Retina (tissue), 1 donor: ENCODE measurements at regions not wholly inside any gene's neighbourhood (a gene's known extent, or its start where the extent isn't known, plus 50 kb on each side); places are given as distances from the start of the nearest gene placed in this dataset.

Experiments
- DNase-seq: peaks from one replicate; pipeline ENCODE4 v3.0.0-alpha.2; 2016

DNA sequence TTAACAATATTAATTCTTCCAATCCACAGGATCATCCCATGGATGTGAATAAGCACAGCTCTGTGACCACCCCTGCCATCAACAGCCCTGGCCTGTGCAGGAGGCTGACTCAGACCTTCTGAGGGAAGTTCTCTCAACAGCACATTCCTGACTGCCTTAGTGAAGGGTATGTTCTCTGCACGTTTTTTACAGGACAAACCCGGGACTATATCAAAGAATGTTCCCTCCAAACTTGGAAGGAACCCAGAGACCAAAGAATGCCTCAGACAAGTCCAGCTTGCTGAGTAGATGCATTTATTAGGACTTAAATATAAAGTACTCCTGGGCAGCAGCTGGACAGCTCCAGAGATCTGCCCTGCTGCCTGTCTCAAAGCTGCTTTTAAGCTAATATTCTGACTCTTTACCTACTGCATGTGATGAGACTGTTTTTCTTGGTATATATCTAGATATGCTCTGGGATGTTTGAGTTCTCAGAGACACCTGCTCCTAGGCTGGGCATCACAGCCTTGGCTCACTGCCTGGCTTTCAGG lies 1127.8 kb upstream of the PRKX start:
- DNase-seq: no peak

DNA sequence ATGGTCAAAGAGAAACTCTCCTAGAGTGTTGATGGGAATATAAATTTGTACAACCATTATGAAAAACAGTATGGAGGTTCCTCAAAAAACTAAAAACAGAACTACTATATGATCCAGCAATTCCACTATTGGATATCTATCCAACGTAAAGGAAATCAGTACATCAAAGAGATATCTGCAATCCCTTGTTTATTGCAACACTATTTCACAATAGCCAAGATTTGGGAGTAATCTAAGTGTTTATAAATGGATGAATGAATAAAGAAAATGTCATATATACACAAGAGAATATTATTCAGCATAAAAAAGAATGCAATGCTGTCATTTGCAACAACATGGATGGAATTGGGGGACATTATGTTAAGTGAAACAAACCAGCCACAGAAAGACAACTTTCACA lies 1118.1 kb upstream of the PRKX start:
- DNase-seq: no peak

DNA sequence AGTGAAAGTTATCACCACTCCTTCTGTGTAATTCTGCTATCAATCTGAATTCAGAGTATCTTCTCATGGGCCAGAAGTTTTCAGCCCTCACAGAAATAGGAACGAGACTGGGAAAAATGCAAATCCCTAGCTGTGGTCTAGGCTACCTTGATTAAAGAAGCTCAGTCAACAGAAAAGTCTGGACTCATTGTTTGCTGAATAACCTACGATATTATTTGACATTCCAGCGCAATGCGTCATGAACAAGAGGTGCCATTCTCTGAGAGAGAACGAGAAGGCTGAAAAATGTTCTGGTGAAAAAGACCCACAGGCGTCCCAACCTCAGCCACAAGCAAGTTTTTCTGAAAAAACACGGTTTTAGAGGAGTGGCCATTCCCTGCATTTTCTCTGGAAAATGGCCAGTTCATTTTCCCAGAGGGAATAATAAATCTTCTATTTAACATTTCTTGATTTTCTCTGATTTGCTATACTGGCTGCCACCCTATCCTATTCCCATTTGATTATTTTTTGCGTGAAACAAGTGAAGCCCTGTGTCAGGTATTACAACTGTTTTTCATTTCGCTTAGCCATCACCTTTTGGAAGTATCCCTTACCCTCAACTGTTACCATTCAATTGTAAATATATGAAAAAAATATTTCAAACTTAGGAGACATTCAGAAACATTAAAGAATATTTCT lies 1117.6 kb upstream of the PRKX start:
- no peak for DNase-seq

DNA sequence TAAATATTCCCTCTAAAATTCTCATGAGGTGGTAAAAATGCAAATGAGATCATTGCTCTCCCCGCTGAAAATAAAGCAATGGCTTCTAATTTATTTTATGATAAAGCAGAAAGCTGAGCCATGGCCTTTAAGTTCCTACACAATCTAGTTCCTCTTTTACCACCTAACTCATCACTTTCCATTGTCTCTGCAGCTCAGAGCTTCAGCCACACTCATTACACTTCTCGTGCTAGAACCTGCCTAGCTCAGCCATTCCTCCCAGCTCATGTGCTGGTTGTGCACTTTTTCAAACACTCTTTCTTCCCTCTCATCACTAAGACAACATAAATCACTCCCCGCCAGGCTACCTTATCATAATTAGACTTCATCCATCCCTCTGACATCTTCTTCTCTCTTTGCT lies 1112.1 kb upstream of the PRKX start:
- DNase-seq: no peak

DNA sequence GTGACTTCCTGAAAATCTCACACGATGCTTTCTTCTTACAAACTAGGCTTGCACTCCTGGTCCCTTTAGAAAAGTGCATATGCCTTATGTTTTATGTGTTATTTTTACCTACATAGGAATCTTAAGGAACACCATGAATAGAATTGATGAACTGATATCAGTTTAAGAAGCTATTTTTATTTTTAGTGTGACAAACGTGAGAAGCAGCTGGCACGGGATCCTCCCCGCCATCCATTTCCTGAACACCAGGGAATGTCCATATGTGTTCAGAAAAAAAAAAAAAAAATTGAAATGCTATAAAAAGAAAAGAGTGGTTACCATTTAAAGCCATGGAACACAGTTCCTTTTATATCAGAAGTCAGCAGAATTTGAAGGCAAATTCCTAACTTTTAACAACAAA lies 1096.1 kb upstream of the PRKX start:
- DNase-seq: no peak

DNA sequence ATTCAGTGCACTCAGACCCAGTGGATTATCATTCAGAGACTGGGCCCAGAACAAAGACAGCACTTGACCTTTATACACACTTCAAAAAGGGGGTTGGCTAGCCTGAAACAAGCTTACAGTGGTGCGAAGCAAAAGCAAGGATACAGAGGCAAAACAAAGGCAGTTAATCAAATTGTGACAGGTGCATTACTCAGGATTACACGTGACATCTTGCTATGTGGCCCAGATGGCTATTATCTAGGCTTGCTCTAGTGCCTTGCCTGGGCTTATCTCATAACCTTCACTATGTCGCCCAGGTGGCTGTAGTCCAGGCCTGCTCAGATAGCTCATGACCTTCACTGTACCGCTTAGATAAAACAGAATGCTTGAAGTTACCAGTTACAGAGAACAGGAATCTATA lies 1092.1 kb upstream of the PRKX start:
- no peak for DNase-seq

DNA sequence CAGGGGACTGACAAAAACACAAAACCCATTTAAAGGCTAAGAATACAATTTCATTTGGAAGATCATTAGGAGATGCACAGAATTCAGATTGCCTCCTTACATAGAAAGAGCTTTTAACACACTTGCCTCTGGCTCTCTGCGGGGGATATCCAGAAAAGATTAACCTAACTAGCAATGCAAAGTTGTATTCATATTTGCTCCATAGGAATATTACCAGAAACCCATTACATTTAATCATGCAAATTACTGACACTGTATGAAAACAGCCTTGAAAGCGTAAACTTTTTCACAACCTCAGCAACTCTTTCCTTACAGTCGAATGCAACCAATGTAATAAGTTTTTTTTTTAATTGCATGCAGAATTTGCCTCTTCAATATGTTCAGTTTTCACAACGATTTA lies 1087.3 kb upstream of the PRKX start:
- DNase-seq: no peak

DNA sequence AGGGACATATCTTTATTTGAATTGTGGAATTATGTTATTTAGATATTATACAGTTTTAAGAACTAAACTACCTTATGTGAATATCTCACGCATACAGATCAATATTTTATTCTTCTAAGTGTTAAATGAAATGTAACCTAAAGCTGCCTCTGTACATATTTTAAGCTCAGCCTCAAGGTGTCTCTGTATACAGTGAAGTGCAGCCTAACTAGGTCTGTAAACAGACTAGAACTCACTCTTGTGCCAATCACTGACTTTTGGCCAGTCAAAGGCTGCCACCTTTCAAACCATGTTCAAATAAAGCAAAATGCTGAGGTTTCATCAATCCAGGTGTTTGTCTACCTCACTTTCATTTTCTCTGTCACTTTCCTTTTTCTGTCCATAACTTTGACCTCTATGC lies 1074.5 kb upstream of the PRKX start:
- no peak for DNase-seq

DNA sequence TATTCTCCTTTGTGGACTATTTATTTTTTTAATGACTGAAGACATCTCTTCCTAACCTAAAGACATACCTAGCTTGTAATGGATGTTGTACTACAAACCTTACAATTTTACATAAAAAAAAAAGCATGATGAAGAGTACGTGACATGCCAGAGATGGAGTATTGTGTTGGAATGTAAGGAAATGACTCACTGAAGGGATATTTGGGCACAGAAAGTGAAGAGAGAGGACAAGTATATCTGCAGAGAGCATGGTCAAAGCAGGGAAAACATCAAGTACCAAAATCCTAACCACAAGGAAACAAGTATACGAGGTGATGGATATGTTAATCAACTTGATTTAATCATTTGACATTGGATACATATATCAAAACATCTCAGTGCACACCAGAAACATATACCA lies 1051.4 kb upstream of the PRKX start:
- DNase-seq: no peak

DNA sequence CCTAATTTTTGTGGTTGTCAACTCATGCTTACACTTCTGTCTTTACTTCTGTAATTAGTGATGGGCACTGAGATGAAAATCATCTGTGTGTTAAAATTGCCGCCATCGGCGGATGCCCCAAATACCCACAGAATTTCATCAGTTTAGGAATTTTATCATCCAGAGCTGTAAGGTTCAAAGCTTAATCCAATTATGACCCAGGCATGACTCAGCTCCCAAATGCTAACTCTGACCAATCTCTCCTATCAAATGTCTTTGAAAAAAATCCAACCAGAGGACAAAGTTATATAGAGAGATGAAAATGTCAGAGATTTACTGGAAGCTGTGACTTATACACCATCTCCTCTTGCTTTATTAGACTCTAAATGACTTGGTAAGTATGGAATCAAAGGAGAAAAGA lies 1048.7 kb upstream of the PRKX start:
- DNase-seq: no peak

DNA sequence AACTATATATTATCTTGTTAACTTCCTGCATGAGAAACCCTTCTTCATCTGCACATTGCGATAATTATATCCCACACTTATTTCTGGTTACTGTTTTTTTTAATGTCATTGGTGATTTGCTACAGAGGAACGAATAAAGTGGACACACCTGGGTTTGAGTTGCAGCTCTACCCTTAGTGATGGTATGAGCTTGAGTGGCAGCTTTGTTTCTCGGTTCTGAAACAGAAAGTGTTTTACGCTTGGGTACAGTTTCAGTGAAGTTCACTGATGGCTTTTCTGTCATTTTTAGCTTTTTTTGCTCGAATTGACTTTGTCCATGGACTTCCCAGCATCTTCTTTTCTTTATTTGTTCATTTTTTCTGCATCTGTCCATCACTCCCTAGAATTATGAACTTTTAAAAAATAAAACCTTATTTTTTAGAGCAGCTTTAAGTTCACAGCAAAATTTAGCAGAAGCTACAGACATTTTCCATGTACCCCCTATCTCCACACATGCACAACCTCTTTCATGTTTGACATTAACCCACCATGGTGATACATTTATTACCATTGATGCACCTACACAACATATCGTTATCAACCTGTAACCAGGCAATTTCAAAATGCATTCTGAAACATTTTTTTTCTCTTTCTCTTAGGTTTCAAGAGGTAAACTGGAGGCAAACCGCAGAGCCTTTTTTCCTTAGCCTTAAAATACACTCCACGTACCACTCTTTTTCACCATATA lies 1041.6 kb upstream of the PRKX start:
- no peak for DNase-seq

DNA sequence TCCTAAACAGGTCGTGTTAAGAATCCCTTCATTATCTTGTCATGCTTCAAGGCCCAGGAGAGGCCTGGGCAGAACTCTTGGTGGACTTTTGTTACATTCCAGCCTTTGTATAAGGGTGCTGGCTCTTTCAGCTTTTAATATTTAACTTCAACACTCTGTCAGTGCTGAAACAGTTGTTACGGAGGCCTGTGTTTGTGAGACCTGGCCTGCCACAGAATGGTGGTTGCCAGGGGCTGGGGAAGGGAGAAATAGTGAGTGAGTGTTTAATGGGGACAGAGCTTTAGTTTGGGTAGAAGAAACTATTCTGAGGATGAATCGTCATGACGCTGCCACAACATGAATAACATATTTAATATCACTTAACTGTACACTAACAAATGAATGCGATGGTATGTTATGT lies 1027.6 kb upstream of the PRKX start:
- DNase-seq: no peak

DNA sequence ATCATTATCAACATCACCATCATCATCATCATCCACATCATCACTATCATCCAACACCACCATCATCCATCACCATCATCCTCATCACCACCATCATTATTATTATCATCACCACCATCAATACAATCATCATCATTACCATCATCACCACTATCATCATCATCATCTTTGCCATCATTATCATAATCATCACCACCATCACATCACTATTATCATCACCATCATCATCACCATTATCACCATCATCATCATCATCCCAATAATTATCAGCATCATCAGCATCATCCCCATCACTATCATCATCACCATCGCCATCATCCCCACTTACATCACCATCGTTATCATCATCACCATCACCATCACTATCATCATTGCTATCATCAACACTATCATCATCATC lies 1021.9 kb upstream of the PRKX start:
- no peak for DNase-seq

DNA sequence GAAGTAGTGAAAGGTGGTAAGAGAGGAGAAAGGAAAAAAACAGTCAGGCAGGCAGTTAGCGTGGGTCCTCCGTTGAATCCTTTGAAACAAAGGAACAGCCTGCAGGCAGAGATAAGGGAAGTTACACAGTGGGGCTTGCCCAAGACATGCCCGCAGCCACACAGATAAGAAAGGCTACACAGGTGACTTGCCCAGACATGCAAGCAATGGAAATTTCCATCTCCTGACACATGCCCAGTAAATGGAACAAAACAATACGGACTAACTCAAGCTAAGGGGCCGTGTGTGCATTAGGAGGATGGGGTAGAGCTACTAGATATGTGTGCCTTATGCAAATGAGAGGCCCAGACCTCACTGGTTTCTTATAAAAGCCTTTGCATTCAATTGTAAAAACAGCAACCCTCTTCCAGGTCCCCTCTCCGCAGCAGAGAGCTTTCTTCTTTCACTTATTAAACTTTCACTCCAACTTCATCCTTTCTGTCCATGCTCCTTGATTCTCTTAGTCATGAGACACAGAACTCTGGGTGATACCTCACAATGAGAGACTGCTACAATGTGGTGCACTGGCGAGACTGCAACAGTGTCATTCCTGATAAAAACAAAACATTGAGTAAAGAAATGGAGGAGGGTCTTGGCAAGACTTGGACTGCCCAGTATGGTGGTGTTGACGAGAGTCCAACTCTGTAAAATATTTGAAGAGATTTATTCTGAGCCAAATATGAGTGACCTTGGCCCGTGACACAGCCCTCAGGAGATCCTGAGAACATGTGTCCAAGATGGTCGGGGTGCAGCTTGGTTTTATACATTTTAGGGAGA lies 997.4 kb upstream of the PRKX start:
- DNase-seq: no peak

DNA sequence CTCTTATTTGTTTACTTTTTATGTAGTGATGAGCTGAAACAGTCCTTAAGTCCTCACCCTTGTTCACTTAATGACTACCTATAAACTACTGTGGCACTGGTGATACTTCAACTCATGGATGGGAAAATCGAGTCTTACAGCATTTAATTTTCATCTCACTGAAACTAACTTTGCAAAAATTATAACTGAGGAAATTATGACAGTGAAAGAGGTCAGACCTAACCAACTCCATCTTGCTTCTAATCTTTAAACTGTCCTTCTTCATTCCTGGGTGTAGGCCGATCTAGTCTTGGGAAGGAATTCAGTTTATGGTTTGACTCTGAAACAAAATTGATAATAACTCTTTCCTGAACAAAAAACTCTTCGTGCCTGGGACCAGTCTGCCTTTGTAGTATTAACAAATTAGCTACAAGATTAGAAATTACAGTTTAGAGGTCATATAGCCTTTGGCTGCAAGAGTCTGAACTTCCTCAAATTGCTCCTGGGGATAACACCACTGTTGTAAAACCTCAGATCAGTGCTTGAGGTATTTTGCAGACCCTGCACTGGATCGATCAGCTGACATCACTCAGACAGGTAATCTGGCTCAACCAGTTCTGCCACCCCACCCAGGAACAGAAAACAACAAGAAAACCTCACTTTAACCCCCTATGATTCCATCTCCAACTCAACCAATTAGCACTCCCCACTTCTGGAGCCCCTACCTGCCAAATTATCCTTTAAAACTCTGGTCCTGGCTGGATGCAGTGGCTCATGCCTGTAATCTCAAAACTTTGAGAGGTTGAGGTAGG lies 995.7 kb upstream of the PRKX start:
- no peak for DNase-seq

DNA sequence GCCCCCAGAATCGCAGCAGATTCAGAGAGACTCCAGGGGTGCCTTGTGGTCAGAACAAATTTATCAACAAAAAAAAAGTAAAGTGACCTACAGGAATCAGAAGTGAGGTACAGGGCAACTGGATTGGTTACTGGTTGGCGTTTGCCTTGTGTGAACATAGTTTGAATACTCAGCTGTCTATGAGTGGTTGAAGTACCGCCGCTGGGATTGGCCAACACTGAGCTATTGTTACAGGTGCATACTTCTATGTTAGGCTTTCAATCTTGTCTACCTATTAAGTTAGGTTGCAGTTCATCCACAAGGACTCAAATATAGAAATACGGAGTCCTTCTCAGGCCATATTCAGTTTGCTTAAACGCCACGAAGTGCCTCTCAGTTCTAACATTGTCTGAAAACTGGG lies 993.5 kb upstream of the PRKX start:
- no peak for DNase-seq

DNA sequence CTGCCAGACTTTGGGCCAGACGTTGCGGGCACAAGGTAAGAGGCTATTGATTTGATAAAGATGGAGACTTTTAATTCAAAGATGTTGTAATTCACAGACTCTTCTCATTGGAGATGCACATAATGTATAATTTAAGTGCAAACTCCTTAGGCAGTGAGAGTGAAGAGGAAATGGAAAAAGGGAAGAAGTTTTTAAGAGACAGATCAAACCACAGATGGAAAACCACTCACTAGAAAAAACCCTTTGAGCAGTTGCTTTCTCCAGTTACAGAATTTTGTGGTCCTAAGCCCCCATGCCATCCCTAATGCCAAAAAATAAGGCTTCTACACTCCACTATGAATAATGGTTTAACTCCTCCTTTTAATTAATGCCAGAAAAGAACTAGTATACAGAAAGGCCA lies 977.1 kb upstream of the PRKX start:
- DNase-seq: no peak

DNA sequence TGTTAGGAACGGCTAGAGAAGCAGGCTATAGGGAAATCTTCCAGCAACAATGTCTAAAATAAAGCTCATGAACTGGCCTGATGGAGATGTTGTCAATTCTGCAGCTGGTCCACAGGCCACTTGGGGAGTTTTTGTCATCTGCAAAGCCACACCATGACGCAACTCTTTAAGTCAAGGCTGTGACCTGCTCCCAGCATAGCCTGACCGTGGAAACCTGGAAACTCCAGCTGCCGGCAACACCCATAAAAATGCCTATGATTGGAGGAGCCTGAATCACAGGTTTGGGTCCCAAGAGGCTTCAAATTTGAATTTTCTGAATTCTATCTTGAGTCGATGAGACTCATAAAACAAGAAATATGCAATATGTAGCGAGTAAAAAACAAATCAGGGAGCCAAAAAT lies 969.2 kb upstream of the PRKX start:
- no peak for DNase-seq

DNA sequence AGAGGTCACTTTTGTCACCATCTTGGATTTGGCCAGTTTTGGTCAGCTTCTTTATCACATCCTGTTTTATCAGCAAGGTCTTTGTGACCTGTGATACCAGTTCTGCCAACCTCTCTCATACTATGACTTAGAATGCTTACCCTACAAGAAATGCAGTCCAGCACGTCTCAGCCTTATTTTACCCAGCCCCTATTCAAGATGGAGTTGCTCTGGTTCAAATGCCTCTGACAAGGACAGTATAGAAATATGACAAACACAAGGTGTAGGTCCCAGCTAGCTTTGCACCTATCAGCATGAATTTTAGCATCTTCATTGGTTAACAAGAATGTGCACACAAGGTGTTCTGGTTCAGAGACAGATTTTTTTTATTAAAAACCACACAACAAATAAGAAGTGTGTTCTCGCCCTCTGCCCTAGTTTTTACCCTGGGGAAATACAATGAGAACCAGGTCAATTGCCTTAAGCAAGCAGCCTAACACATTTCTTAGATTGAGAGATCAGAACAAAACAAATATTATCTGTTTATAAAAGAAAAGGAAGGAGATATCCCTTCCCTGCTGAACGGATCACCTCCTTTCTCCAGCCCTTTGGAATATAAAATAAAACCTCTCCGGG lies 962.3 kb upstream of the PRKX start:
- DNase-seq: no peak

DNA sequence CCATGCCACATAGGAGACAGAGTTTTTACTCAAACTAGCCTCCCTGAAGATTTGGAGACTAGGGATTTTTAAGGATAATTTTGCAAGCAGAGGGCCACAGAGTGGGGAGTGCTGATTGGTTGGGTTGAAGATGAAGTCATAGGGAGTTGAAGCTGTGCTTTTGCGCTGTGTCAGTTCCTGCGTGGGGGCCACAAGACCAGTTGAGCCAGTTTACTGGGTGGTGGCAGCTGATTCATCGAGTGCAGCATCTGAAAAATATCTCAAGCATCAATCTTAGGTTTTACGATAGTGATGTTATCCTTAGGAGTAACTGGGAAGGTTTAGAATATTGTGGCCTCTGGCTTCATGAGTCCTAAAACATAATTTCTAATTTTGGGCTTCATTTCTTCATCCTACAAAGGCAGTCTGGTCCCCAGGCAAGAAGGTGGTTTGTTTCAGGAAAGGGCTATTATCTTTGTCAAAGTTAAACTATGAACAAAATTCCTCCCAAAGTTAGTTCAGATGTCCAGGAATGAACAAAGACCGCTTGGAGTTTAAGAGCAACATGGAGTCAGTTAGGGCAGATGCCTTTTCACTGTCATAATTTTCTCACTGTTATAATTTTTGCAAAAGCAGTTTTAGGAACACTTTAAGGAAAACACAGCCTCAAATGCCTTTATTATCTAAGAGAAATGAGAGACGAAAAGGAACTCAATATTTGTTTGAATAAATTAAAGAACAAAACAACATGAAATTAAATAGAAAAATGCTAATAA lies 960.8 kb upstream of the PRKX start:
- no peak for DNase-seq

DNA sequence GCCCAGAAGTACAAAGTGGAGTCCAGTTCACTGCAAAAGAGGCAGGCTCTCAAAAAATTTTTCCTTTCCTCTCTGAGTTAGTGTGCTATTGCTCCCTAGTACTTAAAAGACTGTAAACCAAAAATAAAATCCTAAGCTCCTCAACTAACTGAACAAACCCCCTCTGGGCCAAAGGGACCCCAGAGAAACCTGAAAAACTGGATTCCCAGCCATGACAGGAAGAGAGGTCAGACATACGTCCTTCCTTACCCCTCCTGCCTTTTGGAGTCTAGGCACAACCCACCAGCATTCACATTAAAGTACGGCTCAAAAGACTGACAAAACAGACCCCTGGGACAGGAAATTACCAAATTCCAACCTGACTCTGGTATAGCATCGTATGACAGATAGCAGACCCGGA lies 957.9 kb upstream of the PRKX start:
- DNase-seq: no peak

DNA sequence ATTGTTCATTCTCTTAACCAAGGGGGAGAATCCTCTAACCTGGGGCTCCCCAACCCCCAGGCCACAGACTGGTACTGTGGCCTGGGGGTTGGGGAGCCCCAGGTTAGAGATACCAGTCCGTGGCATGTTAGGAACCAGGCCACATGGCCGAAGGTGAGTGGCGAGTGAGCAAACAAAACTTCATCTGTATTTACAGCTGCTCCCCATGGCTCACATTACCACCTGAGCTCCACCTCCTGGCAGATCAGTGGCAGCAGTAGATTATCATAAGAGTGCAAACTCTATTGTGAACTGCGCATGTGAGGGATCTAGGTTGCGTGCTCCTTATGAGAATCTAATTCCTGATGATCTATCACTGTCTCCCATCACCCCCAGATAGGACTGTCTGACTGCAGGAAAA lies 957.2 kb upstream of the PRKX start:
- no peak for DNase-seq
